ENCODE measurements at regions not wholly inside any gene's neighbourhood (a gene's known extent, or its start where the extent isn't known, plus 50 kb on each side); places are given as distances from the start of the nearest gene placed in this dataset.

DNA sequence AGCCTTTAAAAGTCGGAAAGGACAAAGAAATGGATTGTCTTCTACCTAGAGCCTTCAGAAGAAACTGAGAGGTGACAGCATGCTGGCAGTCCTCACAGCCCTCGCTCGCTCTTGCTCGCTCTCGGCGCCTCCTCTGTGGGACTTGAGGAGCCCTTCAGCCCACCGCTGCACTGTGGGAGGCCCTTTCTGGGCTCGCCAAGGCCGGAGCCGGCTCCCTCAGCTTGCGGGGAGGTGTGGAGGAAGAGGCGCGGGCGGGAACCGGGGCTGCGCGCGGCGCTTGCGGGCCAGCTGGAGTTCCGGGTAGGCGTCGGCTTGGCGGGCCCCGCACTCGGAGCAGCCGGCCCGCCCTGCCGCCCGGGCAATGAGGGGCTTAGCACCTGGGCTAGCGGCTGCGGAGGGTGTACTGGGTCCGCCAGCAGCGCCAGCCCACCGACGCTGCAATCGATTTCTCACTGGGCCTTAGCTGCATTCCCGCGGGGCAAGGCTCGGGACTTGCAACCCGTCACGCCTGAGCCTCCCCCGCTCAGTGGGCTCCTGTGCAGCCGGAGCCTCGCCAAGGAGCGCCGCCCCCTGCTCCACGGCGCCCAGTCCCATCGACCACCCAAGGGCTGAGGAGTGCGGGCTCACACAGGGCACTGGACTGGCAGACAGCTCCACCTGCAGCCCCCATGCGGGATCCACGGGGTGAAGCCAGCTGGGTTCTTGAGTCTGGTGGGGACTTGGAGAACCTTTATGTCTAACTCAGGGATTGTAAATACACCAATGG, 953.8 kb upstream of the GBE1 start:
- TF ChIP-seq, protein P1, sequence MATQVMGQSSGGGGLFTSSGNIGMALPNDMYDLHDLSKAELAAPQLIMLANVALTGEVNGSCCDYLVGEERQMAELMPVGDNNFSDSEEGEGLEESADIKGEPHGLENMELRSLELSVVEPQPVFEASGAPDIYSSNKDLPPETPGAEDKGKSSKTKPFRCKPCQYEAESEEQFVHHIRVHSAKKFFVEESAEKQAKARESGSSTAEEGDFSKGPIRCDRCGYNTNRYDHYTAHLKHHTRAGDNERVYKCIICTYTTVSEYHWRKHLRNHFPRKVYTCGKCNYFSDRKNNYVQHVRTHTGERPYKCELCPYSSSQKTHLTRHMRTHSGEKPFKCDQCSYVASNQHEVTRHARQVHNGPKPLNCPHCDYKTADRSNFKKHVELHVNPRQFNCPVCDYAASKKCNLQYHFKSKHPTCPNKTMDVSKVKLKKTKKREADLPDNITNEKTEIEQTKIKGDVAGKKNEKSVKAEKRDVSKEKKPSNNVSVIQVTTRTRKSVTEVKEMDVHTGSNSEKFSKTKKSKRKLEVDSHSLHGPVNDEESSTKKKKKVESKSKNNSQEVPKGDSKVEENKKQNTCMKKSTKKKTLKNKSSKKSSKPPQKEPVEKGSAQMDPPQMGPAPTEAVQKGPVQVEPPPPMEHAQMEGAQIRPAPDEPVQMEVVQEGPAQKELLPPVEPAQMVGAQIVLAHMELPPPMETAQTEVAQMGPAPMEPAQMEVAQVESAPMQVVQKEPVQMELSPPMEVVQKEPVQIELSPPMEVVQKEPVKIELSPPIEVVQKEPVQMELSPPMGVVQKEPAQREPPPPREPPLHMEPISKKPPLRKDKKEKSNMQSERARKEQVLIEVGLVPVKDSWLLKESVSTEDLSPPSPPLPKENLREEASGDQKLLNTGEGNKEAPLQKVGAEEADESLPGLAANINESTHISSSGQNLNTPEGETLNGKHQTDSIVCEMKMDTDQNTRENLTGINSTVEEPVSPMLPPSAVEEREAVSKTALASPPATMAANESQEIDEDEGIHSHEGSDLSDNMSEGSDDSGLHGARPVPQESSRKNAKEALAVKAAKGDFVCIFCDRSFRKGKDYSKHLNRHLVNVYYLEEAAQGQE (IDR thresholded peaks at IDR 0.05; ENCODE audit: unreplicated experiment) = no peak
- TF ChIP-seq, protein P2, sequence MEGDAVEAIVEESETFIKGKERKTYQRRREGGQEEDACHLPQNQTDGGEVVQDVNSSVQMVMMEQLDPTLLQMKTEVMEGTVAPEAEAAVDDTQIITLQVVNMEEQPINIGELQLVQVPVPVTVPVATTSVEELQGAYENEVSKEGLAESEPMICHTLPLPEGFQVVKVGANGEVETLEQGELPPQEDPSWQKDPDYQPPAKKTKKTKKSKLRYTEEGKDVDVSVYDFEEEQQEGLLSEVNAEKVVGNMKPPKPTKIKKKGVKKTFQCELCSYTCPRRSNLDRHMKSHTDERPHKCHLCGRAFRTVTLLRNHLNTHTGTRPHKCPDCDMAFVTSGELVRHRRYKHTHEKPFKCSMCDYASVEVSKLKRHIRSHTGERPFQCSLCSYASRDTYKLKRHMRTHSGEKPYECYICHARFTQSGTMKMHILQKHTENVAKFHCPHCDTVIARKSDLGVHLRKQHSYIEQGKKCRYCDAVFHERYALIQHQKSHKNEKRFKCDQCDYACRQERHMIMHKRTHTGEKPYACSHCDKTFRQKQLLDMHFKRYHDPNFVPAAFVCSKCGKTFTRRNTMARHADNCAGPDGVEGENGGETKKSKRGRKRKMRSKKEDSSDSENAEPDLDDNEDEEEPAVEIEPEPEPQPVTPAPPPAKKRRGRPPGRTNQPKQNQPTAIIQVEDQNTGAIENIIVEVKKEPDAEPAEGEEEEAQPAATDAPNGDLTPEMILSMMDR (conservative IDR thresholded peaks at IDR 0.05; ENCODE audit: low read depth in 2 of 2) = peak in 1 of 2 experiments; percentile 25; a peak in 1 of 4 replicates
- no peak for TF ChIP-seq POLR2AphosphoS5 (IDR thresholded peaks at IDR 0.05; ENCODE audit: low read depth)
